ENCODE measurements at regions not wholly inside any gene's neighbourhood (a gene's known extent, or its start where the extent isn't known, plus 50 kb on each side); places are given as distances from the start of the nearest gene placed in this dataset.

DNA sequence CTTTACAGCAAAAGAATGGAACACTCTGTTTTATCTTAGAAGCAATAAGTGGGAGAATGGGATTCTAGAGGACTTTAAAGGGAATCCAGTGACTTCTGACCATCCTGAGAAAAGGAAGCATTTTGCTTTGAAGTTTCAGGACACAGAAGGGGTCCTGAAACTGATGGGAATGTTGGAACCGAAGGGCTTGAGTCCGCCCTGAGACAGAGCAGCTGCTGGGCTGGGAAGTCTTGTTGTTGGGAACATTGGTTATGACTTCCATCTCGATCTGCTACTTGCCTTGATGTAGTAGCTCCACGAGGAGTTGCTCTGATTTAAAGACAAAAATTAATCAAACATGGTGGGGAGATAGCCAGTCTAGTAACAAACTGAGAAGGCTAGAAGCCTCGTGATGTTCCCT is 177.6 kb downstream of the JCAD start:
- Histone ChIP-seq H3K27ac (ENCODE audit: low read depth, low read length, poor library complexity, severe bottlenecking) (no peak overlapping the region), H3K9me3 (ENCODE audit: low read depth, low read length, poor library complexity, severe bottlenecking) (no peaks in the 10 kb centered on the region), H3K4me1 (ENCODE audit: insufficient read depth, low read length, poor library complexity, severe bottlenecking) (no peaks in the 10 kb centered on the region), H3K36me3 (ENCODE audit: insufficient read depth, low read length, poor library complexity, severe bottlenecking) (no peaks in the 10 kb centered on the region), H3K27me3 (replicated peaks; ENCODE audit: insufficient read depth, low read depth, low read length, poor library complexity) (no peaks in the 10 kb centered on the region), H3K4me3 (ENCODE audit: low read depth, low read length, poor library complexity, severe bottlenecking) (no peak overlapping the region)
- no peak for TF ChIP-seq EZH2 (IDR thresholded peaks at IDR 0.05; ENCODE audit: borderline replicate concordance, low read depth, low read length, poor library complexity, severe bottlenecking)
- DNase-seq (ENCODE audit: low spot score) = no peak
- no TSS peak for BruUV-seq (replicated peaks)
- ChIA-PET CTCF (no interaction called here), POLR2A (ENCODE audit: low non-redundant PET) (no interaction called here)
- intact Hi-C loops (cut with micrococcal nuclease; ENCODE audit: unreplicated experiment) = no loop called here

DNA sequence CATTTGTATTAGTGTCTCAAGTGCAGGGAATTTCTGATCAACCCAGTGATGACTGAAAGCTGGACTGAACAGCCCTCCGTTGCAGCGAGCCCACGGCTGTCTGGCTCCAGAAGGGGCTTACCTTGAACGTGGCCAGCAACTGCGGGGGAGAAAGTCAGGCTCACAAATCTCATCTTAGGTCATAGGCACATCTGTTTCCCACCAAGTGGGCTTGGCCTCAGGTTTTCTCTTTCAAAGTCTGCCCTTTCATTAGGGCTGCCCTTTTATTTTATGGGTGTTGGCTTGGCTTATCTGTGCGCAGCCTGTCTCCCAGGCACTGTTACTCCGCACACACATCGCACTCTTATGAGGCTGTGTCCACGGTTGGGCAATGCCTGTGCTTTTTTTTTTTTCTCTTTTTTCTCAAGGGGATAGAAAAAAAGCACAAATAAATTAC is 178.0 kb downstream of the JCAD start:
- H3K4me3 ChIP-seq (ENCODE audit: low read depth, low read length, poor library complexity, severe bottlenecking) = no peak overlapping the region
- ChIA-PET POLR2A (ENCODE audit: low non-redundant PET) (no interaction called here), CTCF (no interaction called here)
- intact Hi-C loops (cut with micrococcal nuclease; ENCODE audit: unreplicated experiment) = no loop called here
- no peaks in the 10 kb centered on the region for H3K4me1 ChIP-seq (ENCODE audit: insufficient read depth, low read length, poor library complexity, severe bottlenecking)
- no peak for DNase-seq (ENCODE audit: low spot score)
- H3K9me3 ChIP-seq (ENCODE audit: low read depth, low read length, poor library complexity, severe bottlenecking) = no peaks in the 10 kb centered on the region
- BruUV-seq (replicated peaks) = no TSS peak
- no peaks in the 10 kb centered on the region for H3K36me3 ChIP-seq (ENCODE audit: insufficient read depth, low read length, poor library complexity, severe bottlenecking)
- no peak overlapping the region for H3K27ac ChIP-seq (ENCODE audit: low read depth, low read length, poor library complexity, severe bottlenecking)
- no peak for TF ChIP-seq EZH2 (IDR thresholded peaks at IDR 0.05; ENCODE audit: borderline replicate concordance, low read depth, low read length, poor library complexity, severe bottlenecking)
- TF ChIP-seq, protein P1, sequence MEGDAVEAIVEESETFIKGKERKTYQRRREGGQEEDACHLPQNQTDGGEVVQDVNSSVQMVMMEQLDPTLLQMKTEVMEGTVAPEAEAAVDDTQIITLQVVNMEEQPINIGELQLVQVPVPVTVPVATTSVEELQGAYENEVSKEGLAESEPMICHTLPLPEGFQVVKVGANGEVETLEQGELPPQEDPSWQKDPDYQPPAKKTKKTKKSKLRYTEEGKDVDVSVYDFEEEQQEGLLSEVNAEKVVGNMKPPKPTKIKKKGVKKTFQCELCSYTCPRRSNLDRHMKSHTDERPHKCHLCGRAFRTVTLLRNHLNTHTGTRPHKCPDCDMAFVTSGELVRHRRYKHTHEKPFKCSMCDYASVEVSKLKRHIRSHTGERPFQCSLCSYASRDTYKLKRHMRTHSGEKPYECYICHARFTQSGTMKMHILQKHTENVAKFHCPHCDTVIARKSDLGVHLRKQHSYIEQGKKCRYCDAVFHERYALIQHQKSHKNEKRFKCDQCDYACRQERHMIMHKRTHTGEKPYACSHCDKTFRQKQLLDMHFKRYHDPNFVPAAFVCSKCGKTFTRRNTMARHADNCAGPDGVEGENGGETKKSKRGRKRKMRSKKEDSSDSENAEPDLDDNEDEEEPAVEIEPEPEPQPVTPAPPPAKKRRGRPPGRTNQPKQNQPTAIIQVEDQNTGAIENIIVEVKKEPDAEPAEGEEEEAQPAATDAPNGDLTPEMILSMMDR (conservative IDR thresholded peaks at IDR 0.05; ENCODE audit: low read depth, low read length) = no peak
- H3K27me3 ChIP-seq (replicated peaks; ENCODE audit: insufficient read depth, low read depth, low read length, poor library complexity) = no peaks in the 10 kb centered on the region

DNA sequence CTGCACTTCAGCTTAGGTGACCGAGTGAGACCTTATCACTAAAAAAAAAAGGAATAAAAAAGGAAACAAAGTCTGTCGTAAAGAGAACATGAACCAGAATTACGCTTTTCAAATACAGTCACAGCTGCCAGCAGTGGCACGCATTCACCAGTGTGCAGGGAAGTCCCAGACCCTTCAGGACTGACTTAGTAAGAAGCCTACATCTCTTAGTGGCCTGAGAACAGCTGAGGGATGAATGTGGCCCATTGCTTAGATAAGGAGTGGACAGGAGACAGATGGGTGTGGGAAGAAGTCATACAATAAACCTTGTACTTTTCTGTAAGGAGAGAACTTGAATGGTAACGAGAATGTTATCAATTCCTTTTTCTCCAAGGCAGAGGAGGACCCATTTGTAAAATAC is 178.5 kb downstream of the JCAD start:
- intact Hi-C loops (cut with micrococcal nuclease; ENCODE audit: unreplicated experiment) = no loop called here
- no peaks in the 10 kb centered on the region for H3K4me1 ChIP-seq (ENCODE audit: insufficient read depth, low read length, poor library complexity, severe bottlenecking)
- no peak for DNase-seq (ENCODE audit: low spot score)
- no peak overlapping the region for H3K4me3 ChIP-seq (ENCODE audit: low read depth, low read length, poor library complexity, severe bottlenecking)
- H3K27me3 ChIP-seq (replicated peaks; ENCODE audit: insufficient read depth, low read depth, low read length, poor library complexity) = no peaks in the 10 kb centered on the region
- BruUV-seq (replicated peaks) = no TSS peak
- ChIA-PET POLR2A (ENCODE audit: low non-redundant PET) (no interaction called here), CTCF (no interaction called here)
- no peaks in the 10 kb centered on the region for H3K9me3 ChIP-seq (ENCODE audit: low read depth, low read length, poor library complexity, severe bottlenecking)
- TF ChIP-seq EZH2 (IDR thresholded peaks at IDR 0.05; ENCODE audit: borderline replicate concordance, low read depth, low read length, poor library complexity, severe bottlenecking) = no peak
- TF ChIP-seq, protein P1 (conservative IDR thresholded peaks at IDR 0.05; ENCODE audit: low read depth, low read length) = no peak
- H3K27ac ChIP-seq (ENCODE audit: low read depth, low read length, poor library complexity, severe bottlenecking) = no peak overlapping the region
- H3K36me3 ChIP-seq (ENCODE audit: insufficient read depth, low read length, poor library complexity, severe bottlenecking) = no peaks in the 10 kb centered on the region

DNA sequence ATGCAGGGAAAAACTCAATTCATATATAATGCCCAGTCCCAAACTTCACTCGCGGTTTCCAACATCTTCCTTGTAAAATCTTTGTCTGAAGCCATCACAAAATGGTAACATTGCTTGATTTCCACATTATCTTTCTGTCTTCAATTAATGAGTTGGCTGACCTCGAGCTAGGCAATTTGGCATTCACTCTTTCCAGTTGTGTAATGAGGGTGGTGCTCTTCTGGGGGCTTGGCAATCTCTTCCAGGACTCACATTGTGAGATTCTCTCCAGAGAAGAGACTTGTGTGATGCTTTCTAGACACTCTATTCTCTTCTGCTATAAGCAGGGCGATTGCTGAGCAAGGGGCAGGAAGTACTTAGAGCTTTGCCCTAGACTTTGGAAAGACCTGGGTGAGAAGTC is 179.5 kb downstream of the JCAD start:
- ChIA-PET POLR2A (ENCODE audit: low non-redundant PET) (no interaction called here), CTCF (no interaction called here)
- intact Hi-C loops (cut with micrococcal nuclease; ENCODE audit: unreplicated experiment) = no loop called here
- DNase-seq (ENCODE audit: low spot score) = no peak
- H3K9me3 ChIP-seq (ENCODE audit: low read depth, low read length, poor library complexity, severe bottlenecking) = no peaks in the 10 kb centered on the region
- no peaks in the 10 kb centered on the region for H3K27me3 ChIP-seq (replicated peaks; ENCODE audit: insufficient read depth, low read depth, low read length, poor library complexity)
- BruUV-seq (replicated peaks) = no TSS peak
- no peaks in the 10 kb centered on the region for H3K36me3 ChIP-seq (ENCODE audit: insufficient read depth, low read length, poor library complexity, severe bottlenecking)
- TF ChIP-seq EZH2 (IDR thresholded peaks at IDR 0.05; ENCODE audit: borderline replicate concordance, low read depth, low read length, poor library complexity, severe bottlenecking) = no peak
- H3K4me1 ChIP-seq (ENCODE audit: insufficient read depth, low read length, poor library complexity, severe bottlenecking) = no peaks in the 10 kb centered on the region
- no peak overlapping the region for H3K27ac ChIP-seq (ENCODE audit: low read depth, low read length, poor library complexity, severe bottlenecking)
- H3K4me3 ChIP-seq (ENCODE audit: low read depth, low read length, poor library complexity, severe bottlenecking) = no peak overlapping the region

Measured in A673 (cell line).